Activated CD8-positive, alpha-beta T cell treated with anti-CD3 and anti-CD28 coated beads, Interleukin-2, amount 10 ng/mL, durations not matched to agents 7 days and 5 days (primary cell): ENCODE measurements at regions not wholly inside any gene's neighbourhood (a gene's known extent, or its start where the extent isn't known, plus 50 kb on each side); places are given as distances from the start of the nearest gene placed in this dataset.

Source experiments
- ATAC-seq: fragments of 150-1000 bp; cut with Tn5 transposase; one replicate; pipeline ENCODE4 v1.10.0; 2021; ENCODE audit warnings: moderate library complexity
- CTCF ChIA-PET: fragments of 350-600 bp; sonication (Branson Sonifier 250); formaldehyde crosslinking; loops from one replicate; lab custom pipeline; 2021; ENCODE audit warnings: antibody characterized with exemption; lab: Charles Lee
- POLR2A ChIA-PET: fragments of 350-600 bp; sonication (Branson Sonifier 250); formaldehyde crosslinking; loops from one replicate; lab custom pipeline; 2021; ENCODE audit warnings: antibody characterized with exemption; lab: Charles Lee
- DNase-seq: peaks from one replicate; pipeline ENCODE4 v3.0.0-alpha.2; 2020
- H3K27ac Mint-ChIP-seq: one replicate; pipeline ENCODE4 v1.8.0; 2021; ENCODE audit warnings: mild to moderate bottlenecking, mixed read lengths
- H3K27me3 Mint-ChIP-seq: one replicate; pipeline ENCODE4 v1.8.0; 2021; ENCODE audit warnings: low read depth, mixed read lengths
- H3K36me3 Mint-ChIP-seq: one replicate; pipeline ENCODE4 v1.8.0; 2021; ENCODE audit warnings: low read depth, mixed read lengths
- H3K4me1 Mint-ChIP-seq: one replicate; pipeline ENCODE4 v1.8.0; 2021; ENCODE audit warnings: low read depth, mixed read lengths
- H3K4me3 Mint-ChIP-seq: one replicate; pipeline ENCODE4 v1.8.0; 2021; ENCODE audit warnings: mild to moderate bottlenecking, mixed read lengths
- H3K9me3 Mint-ChIP-seq: one replicate; pipeline ENCODE4 v1.8.0; 2022; ENCODE audit warnings: mixed read lengths; ENCODE audit not compliant: insufficient read depth

DNA sequence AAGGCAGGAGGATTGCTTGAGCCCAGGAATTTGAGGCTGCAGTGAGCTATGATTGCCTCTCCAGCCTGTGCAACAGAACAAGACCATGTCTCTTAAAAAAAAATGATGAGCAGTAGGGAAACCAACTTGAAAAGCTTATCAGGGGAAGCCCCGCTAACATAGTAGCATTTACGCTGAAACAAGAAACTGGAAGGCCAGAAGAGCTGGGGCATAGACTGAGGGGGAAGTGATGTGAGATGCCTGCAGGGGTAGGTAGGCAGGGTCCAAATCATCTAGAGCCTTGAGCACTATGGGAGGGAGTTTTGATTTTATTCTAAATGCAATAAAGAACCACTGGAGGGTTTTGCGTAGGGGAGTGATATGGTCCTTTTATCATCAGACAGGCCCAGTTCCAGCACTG is 139.3 kb downstream of the CYB561 start:
- Mint-ChIP-seq H3K36me3 (peaks cover 4% of the 10 kb centered on the region), H3K27me3 (no peaks in the 10 kb centered on the region), H3K27ac (no peak overlapping the region), H3K4me1 (peaks cover 5% of the 10 kb centered on the region), H3K4me3 (no peak overlapping the region), H3K9me3 (peaks cover 6% of the 10 kb centered on the region)
- ChIA-PET POLR2A (no interaction called here), CTCF (no interaction called here)
- no peak for DNase-seq
- no peak for ATAC-seq

DNA sequence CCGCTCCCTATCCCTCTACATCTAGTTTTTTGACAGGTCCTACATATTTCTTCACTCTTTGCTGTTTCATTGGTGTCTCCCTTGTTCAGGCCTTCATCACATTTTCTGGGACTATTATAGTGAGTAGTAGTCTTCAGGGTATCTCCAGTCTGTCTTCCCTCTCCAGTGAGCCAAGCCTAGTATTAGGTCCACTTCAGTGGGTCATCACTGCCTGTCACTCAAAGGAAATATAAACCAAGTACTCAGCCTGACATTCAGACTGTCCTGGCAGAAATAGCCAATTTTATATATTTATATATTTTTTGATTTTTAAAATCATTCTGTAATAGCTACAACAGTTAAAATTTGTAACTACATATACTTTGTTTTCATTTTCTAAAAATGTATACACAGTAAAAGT is 137.8 kb downstream of the CYB561 start:
- H3K27ac Mint-ChIP-seq: no peak overlapping the region
- CTCF ChIA-PET: no interaction called here
- no peak for DNase-seq
- ATAC-seq: no peak
- peaks cover 4% of the 10 kb centered on the region for H3K36me3 Mint-ChIP-seq
- H3K9me3 Mint-ChIP-seq: peaks cover 5% of the 10 kb centered on the region
- POLR2A ChIA-PET: no interaction called here
- peaks cover 5% of the 10 kb centered on the region for H3K4me1 Mint-ChIP-seq
- no peak overlapping the region for H3K4me3 Mint-ChIP-seq
- no peaks in the 10 kb centered on the region for H3K27me3 Mint-ChIP-seq

DNA sequence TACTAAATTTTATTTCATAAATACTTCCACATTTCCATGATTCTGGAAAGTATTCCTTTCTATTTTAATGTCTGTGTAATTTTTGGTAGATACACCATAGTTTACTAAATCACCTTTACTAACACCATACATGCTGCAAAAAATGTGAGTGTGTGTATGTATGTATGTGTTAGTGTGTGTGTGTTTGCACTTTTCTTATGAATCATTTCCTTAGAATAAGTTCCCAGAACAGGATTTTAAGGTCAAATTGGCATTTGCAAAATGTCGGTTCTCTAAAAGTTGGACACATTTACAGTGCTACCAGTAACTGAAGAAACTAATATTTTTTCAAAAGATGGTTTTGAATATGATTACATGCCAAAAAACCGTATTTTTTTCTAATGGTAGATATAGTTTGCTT is 137.1 kb downstream of the CYB561 start:
- ChIA-PET CTCF (no interaction called here), POLR2A (no interaction called here)
- no peak overlapping the region for H3K27ac Mint-ChIP-seq
- H3K27me3 Mint-ChIP-seq: no peaks in the 10 kb centered on the region
- peaks cover 4% of the 10 kb centered on the region for H3K36me3 Mint-ChIP-seq
- H3K4me1 Mint-ChIP-seq: peaks cover 5% of the 10 kb centered on the region
- H3K4me3 Mint-ChIP-seq: no peak overlapping the region
- H3K9me3 Mint-ChIP-seq: peaks cover 5% of the 10 kb centered on the region
- DNase-seq: no peak
- ATAC-seq: no peak

DNA sequence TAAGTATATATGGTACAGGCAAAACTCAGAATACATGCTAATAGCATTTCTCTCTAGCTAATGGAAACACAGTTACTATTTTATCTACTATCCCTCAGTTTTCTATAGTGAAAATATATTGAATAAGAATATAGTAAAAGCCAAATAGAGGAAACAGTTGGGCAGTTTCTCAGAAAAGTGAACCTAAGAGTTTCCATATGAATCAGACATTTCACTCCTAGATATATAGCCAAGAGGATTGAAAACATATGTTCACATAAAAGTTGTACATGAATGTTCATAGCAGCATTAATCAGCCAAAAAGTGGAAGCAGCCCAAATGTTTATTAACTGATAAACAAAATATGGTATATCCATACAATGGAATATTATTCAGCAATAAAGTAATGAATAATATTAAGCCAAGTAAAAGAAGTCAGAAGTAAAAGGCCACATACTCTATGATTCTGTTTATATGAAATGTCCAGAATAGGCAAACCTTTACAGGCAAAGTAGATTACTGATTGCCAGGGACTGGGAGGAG is 134.6 kb downstream of the CYB561 start:
- ChIA-PET POLR2A (no interaction called here), CTCF (no interaction called here)
- H3K36me3 Mint-ChIP-seq: peaks cover 5% of the 10 kb centered on the region
- H3K27me3 Mint-ChIP-seq: no peaks in the 10 kb centered on the region
- ATAC-seq (no peak), DNase-seq (no peak)
- H3K27ac Mint-ChIP-seq: no peak overlapping the region
- peaks cover 5% of the 10 kb centered on the region for H3K9me3 Mint-ChIP-seq
- H3K4me3 Mint-ChIP-seq: no peak overlapping the region
- H3K4me1 Mint-ChIP-seq: peaks cover 5% of the 10 kb centered on the region

DNA sequence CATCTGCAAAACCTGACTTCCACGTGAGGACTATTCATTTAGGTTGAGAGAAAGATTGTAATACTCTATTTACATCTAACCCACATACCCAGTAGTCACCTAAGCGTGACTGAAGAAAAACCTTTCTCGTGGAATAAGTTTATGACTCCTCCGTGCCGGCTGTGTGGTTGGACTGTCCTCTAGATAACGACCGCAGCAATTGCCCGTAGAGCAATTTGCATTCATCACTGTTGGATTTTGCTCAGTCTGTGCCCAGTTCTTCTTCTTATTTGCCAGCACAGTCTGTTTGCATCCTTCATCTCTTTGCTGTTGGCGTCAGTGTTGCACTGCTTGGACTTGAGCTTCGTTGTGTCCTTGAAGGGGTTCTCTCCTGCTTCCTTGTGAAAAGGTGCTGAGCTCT is 131.3 kb downstream of the CYB561 start:
- peaks cover 5% of the 10 kb centered on the region for H3K4me1 Mint-ChIP-seq

DNA sequence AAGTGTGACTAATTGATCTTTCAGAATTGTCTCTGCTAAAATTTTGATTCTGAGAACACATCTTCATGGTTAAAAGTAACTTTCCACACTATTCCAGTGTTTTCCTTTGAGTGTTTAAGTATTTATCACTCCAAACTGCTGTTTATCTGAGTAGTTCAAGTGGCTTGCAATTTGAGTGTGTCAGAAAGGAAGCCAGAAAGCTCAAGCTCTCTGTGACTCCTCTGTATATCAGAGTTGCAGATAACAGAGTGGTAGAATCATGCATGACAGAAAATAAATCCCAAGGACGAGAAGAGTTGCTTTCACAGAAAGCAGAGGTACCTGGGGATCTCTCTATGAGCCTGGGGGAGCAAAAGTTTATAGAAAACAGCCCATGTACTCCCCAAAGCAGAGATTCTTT is 130.0 kb downstream of the CYB561 start:
- DNase-seq (no peak), ATAC-seq (no peak)
- peaks cover 5% of the 10 kb centered on the region for H3K4me1 Mint-ChIP-seq
- no peaks in the 10 kb centered on the region for H3K9me3 Mint-ChIP-seq
- POLR2A ChIA-PET: no interaction called here
- CTCF ChIA-PET: interaction anchor here (1.1 kb wide), 1 partner anchor 10 kb away, joined by 3 read pairs; no protein-coding TSS in a partner anchor
- no peak overlapping the region for H3K4me3 Mint-ChIP-seq
- peaks cover 2% of the 10 kb centered on the region for H3K36me3 Mint-ChIP-seq
- H3K27ac Mint-ChIP-seq: no peak overlapping the region
- H3K27me3 Mint-ChIP-seq: no peaks in the 10 kb centered on the region

More for the DNA sequence above, 131.3 kb downstream of the CYB561 start:
- ATAC-seq (no peak), DNase-seq (no peak)
- H3K27ac Mint-ChIP-seq: no peak overlapping the region
- peaks cover 4% of the 10 kb centered on the region for H3K36me3 Mint-ChIP-seq
- H3K27me3 Mint-ChIP-seq: no peaks in the 10 kb centered on the region
- ChIA-PET POLR2A (no interaction called here), CTCF (no interaction called here)
- peaks cover 5% of the 10 kb centered on the region for H3K9me3 Mint-ChIP-seq
- no peak overlapping the region for H3K4me3 Mint-ChIP-seq

DNA sequence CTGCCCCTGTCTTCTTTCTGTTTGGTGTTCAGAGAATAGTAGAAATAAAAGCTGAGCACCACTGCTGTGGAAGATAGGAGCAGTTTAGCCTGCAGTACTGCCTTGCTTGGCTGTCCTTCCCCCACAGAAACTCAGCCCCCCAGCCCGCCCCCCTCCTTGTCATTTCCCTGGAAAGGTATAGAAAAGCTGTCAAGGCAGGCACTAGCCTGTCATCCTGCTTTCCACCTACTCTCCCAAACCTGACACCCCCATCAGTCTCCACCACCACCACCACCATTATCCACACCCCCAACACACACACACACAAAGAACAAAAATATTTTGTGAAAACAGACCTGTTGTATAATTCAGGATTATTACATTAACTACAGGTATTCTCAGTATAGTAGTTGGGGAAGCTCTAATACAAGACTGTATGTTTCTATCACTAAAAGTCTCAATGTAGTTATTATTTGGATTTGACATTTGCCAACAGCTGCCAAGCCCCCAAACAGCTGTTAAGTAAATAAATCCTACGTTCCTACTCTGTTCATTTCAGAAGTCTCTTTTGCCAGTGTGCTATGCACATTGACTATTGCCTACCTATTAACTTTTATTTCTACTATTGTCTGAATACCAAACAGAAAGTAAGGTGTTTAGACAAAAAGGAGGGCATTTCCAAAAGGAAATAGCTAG is 128.8 kb downstream of the CYB561 start:
- H3K4me3 Mint-ChIP-seq: no peak overlapping the region
- no peak for DNase-seq
- no peaks in the 10 kb centered on the region for H3K4me1 Mint-ChIP-seq
- ChIA-PET POLR2A (no interaction called here), CTCF (no interaction called here)
- H3K9me3 Mint-ChIP-seq: no peaks in the 10 kb centered on the region
- no peak overlapping the region for H3K27ac Mint-ChIP-seq
- H3K36me3 Mint-ChIP-seq: peaks cover 2% of the 10 kb centered on the region
- no peaks in the 10 kb centered on the region for H3K27me3 Mint-ChIP-seq
- ATAC-seq: no peak

DNA sequence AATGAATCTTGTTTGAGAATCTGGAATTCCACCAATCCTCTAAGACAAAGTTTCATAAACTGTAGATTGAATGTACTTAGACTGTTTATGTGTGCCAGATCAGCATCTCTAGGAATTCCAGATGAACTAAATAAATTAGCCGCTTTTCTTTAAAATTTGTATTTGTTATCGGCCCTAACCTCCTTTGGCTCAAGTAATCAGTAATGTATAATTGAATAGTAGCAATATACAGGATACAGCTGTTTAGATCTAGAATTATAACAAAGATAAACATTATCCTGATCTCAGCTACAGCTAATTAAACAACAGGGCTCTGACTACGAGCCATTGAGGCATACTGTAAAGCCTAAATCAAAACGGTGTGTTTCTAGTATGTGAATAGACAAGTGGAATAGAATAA is 120.3 kb downstream of the CYB561 start:
- POLR2A ChIA-PET: no interaction called here
- Mint-ChIP-seq H3K9me3 (no peaks in the 10 kb centered on the region), H3K4me1 (no peaks in the 10 kb centered on the region), H3K36me3 (no peaks in the 10 kb centered on the region), H3K4me3 (no peak overlapping the region), H3K27ac (no peak overlapping the region), H3K27me3 (no peaks in the 10 kb centered on the region)
- ATAC-seq (no peak), DNase-seq (no peak)
- CTCF ChIA-PET: interaction anchor here (1.1 to 1.6 kb wide), 4 partner anchors 10 to 330 kb away, joined by 3 to 4 read pairs (median 3); no protein-coding TSS in a partner anchor

DNA sequence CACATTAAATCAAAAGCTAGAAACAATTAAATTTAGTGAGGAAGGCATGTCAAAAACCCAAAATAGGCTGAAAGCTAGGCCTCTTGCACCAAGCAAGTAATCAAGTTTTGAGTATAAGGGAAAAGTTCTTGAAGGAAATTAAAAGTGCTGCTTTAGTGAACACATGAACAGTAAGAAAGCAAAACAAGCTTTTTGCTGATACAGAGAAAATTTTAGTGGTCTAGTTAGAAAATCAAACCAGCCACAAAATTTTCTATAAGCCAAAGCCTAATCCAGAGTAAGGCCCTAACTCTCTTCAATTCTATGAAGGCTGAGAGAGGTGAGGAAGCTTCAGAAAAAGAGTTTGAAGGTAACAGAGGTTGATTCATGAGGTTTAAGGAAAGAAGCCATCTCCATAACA is 116.2 kb downstream of the CYB561 start:
- ATAC-seq (no peak), DNase-seq (no peak)
- no peaks in the 10 kb centered on the region for H3K4me1 Mint-ChIP-seq
- H3K4me3 Mint-ChIP-seq: no peak overlapping the region
- CTCF ChIA-PET: no interaction called here
- H3K36me3 Mint-ChIP-seq: no peaks in the 10 kb centered on the region
- POLR2A ChIA-PET: no interaction called here
- H3K9me3 Mint-ChIP-seq: no peaks in the 10 kb centered on the region
- no peaks in the 10 kb centered on the region for H3K27me3 Mint-ChIP-seq
- H3K27ac Mint-ChIP-seq: no peak overlapping the region

DNA sequence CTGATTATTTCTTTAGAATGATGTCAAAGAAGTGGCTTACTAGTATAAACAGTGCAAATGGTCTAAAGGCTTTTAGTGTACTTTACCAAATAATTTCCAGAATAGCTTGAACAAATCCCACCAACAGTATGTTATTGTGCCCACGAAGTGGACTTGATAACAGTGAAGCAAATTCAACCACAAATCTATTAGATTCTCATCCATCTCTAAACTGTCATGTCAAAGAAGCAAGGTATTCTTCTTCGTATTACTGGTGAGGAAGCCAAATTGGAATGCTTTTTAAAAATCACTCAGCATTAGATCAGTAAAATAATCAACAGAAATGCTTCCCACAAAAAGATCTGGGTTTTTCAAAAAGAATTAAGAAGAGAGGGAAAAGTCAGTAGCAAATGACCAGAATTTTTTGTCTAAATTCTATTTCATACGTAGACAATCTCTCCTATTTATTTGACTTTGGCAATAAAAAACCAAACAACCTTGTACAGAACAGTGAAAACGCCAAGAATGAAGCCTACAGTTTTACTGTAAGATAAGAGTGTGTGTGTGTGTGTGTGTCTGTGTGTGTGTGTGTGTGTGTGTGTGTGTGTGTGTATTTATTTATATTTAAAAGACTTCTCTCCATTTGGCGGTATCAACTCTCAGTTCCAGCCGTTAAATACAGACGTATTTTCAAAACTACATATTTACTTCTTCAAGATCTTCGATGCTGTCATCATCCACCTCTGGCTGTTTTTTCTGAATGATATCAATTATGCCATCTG is 114.6 kb downstream of the CYB561 start:
- ChIA-PET POLR2A (no interaction called here), CTCF (no interaction called here)
- Mint-ChIP-seq H3K27me3 (no peaks in the 10 kb centered on the region), H3K36me3 (no peaks in the 10 kb centered on the region), H3K4me3 (no peak overlapping the region), H3K27ac (no peak overlapping the region), H3K9me3 (no peaks in the 10 kb centered on the region), H3K4me1 (no peaks in the 10 kb centered on the region)
- DNase-seq (no peak), ATAC-seq (no peak)

DNA sequence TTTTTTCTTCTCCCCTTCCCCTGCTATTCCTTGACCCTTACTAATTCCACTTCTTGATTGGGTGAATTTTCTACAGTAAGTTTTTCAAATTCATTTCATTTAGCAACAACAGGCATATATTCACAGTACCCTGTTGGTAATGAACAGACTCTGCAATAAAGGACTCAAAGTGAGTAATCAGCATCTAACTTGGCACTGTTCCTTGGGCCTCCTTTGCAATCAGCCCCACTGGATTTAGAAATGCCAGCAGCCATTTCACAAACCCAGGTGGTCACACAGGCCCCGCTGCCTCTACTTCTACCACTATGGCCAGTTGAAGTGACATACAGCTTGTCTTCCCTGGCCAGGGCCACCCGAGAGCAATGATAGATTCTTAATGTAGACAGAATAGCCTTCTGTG is 113.8 kb downstream of the CYB561 start:
- H3K27me3 Mint-ChIP-seq: no peaks in the 10 kb centered on the region
- H3K4me1 Mint-ChIP-seq: no peaks in the 10 kb centered on the region
- no peaks in the 10 kb centered on the region for H3K9me3 Mint-ChIP-seq
- DNase-seq (no peak), ATAC-seq (no peak)
- H3K4me3 Mint-ChIP-seq: no peak overlapping the region
- CTCF ChIA-PET: no interaction called here
- no peak overlapping the region for H3K27ac Mint-ChIP-seq
- no peaks in the 10 kb centered on the region for H3K36me3 Mint-ChIP-seq
- POLR2A ChIA-PET: no interaction called here

DNA sequence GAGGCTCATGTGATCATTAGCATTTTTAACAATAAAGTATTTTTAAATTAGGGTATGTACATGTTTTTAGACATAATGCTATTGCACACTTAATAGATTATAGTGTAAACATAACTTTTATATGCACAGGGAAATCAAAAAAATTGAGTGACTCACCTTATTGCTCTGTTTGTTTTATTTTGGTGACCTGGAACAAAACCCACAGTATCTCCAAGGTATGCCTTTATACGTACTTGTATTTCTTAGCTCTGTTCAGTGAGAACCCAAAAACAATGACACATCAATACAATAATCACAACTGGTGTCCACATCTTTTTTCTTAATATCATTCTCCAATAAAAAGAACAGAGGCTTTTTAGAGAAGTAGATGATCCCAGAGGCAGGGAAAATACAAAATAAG is 112.2 kb downstream of the CYB561 start:
- DNase-seq (no peak), ATAC-seq (no peak)
- no peaks in the 10 kb centered on the region for H3K36me3 Mint-ChIP-seq
- POLR2A ChIA-PET: no interaction called here
- H3K4me3 Mint-ChIP-seq: no peak overlapping the region
- H3K27me3 Mint-ChIP-seq: no peaks in the 10 kb centered on the region
- CTCF ChIA-PET: no interaction called here
- H3K4me1 Mint-ChIP-seq: no peaks in the 10 kb centered on the region
- no peaks in the 10 kb centered on the region for H3K9me3 Mint-ChIP-seq
- H3K27ac Mint-ChIP-seq: no peak overlapping the region
